ENCODE measurements at regions not wholly inside any gene's neighbourhood (a gene's known extent, or its start where the extent isn't known, plus 50 kb on each side); places are given as distances from the start of the nearest gene placed in this dataset.

- Histone ChIP-seq H3K36me3 (ENCODE audit: control insufficient read depth, insufficient read depth, low read length) (no peaks in the 10 kb centered on the region), H3K4me3 (ENCODE audit: low read length) (no peak overlapping the region), H3K9me3 (ENCODE audit: control insufficient read depth, insufficient read depth, low read length) (peaks cover 8% of the 10 kb centered on the region), H3K27ac (ENCODE audit: low read length) (no peak overlapping the region), H3K4me1 (ENCODE audit: control insufficient read depth, insufficient read depth, low read length) (no peaks in the 10 kb centered on the region), H3K27me3 (ENCODE audit: control insufficient read depth, insufficient read depth, low read length) (no peaks in the 10 kb centered on the region)
- no peaks in the 10 kb centered on the region for H3K4me1 Mint-ChIP-seq
- H3K27ac Mint-ChIP-seq: no peak overlapping the region
- peaks cover 20% of the 10 kb centered on the region in 2 donors for H3K9me3 Mint-ChIP-seq
- no peaks in the 10 kb centered on the region for H3K27me3 Mint-ChIP-seq (ENCODE audit: low read depth in 2 of 2)
- DNase-seq: no peak
- H3K4me3 Mint-ChIP-seq: no peak overlapping the region
- H3K36me3 Mint-ChIP-seq: no peaks in the 10 kb centered on the region
- TF ChIP-seq, protein P1, sequence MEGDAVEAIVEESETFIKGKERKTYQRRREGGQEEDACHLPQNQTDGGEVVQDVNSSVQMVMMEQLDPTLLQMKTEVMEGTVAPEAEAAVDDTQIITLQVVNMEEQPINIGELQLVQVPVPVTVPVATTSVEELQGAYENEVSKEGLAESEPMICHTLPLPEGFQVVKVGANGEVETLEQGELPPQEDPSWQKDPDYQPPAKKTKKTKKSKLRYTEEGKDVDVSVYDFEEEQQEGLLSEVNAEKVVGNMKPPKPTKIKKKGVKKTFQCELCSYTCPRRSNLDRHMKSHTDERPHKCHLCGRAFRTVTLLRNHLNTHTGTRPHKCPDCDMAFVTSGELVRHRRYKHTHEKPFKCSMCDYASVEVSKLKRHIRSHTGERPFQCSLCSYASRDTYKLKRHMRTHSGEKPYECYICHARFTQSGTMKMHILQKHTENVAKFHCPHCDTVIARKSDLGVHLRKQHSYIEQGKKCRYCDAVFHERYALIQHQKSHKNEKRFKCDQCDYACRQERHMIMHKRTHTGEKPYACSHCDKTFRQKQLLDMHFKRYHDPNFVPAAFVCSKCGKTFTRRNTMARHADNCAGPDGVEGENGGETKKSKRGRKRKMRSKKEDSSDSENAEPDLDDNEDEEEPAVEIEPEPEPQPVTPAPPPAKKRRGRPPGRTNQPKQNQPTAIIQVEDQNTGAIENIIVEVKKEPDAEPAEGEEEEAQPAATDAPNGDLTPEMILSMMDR (IDR thresholded peaks at IDR 0.05): no peak
- intact Hi-C loops (cut with micrococcal nuclease): no loop called here
- no peak for ATAC-seq
- WGBS (ENCODE audit: insufficient coverage): 88% methylated on average over 6 of the region's 6 CpGs
These were observed 111.7 kb upstream of the CNTN6 start for GRCh38 chr3:981156-981555.

- TF ChIP-seq, protein P1 (IDR thresholded peaks at IDR 0.05): no peak
- peaks cover 7% of the 10 kb centered on the region for H3K9me3 ChIP-seq (ENCODE audit: control insufficient read depth, insufficient read depth, low read length)
- no peaks in the 10 kb centered on the region for H3K27me3 ChIP-seq (ENCODE audit: control insufficient read depth, insufficient read depth, low read length)
- Mint-ChIP-seq H3K27me3 (ENCODE audit: low read depth in 2 of 2) (no peaks in the 10 kb centered on the region), H3K27ac (no peak overlapping the region), H3K9me3 (peaks cover 19 to 31% of the 10 kb centered on the region in 2 donors), H3K4me1 (no peaks in the 10 kb centered on the region), H3K36me3 (no peaks in the 10 kb centered on the region), H3K4me3 (no peak overlapping the region)
- H3K27ac ChIP-seq (ENCODE audit: low read length): no peak overlapping the region
- WGBS (ENCODE audit: insufficient coverage): no CpG with 5 or more reads among the region's 1 CpG
- intact Hi-C loops (cut with micrococcal nuclease): no loop called here
- ATAC-seq (no peak), DNase-seq (no peak)
- H3K36me3 ChIP-seq (ENCODE audit: control insufficient read depth, insufficient read depth, low read length): no peaks in the 10 kb centered on the region
- H3K4me1 ChIP-seq (ENCODE audit: control insufficient read depth, insufficient read depth, low read length): no peaks in the 10 kb centered on the region
- H3K4me3 ChIP-seq (ENCODE audit: low read length): no peak overlapping the region
These were observed 104.0 kb upstream of the CNTN6 start for GRCh38 chr3:988785-989184.

DNA sequence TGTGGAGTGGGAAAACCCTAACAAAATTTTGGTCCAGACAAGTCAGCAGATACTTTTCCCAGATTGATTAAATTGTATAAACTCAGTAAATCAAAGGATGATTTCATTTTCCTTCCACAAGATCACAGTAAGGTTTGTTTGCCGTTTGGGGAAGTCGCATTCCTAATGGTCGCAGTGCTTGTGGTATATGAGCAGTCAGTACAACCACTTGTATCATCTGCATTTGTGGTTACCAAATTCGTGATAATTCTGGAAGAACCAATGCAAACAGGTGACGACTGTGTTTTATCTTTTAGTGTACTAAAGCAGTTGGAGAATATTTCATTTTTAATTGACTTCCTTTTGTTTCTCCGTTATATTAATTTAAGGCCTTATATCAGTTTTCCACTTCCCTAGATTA is 100.0 kb upstream of the CNTN6 start:
- Mint-ChIP-seq H3K4me3 (no peak overlapping the region), H3K27ac (no peak overlapping the region)

GRCh38 chr3:1002010-1002409 is 90.8 kb upstream of the CNTN6 start:
- Mint-ChIP-seq H3K36me3 (peaks cover 8% of the 10 kb centered on the region), H3K27me3 (ENCODE audit: low read depth in 2 of 2) (no peaks in the 10 kb centered on the region), H3K27ac (no peak overlapping the region), H3K4me3 (no peak overlapping the region), H3K4me1 (no peaks in the 10 kb centered on the region), H3K9me3 (peaks cover 10 to 12% of the 10 kb centered on the region in 2 donors)
- TF ChIP-seq, protein P1 (IDR thresholded peaks at IDR 0.05): no peak
- H3K9me3 ChIP-seq (ENCODE audit: control insufficient read depth, insufficient read depth, low read length): peaks cover 4% of the 10 kb centered on the region
- DNase-seq: no peak
- no peaks in the 10 kb centered on the region for H3K27me3 ChIP-seq (ENCODE audit: control insufficient read depth, insufficient read depth, low read length)
- no peak overlapping the region for H3K27ac ChIP-seq (ENCODE audit: low read length)
- intact Hi-C loops (cut with micrococcal nuclease): no loop called here
- WGBS (ENCODE audit: insufficient coverage): no CpG with 5 or more reads among the region's 1 CpG
- H3K4me3 ChIP-seq (ENCODE audit: low read length): no peak overlapping the region
- H3K36me3 ChIP-seq (ENCODE audit: control insufficient read depth, insufficient read depth, low read length): no peaks in the 10 kb centered on the region
- no peaks in the 10 kb centered on the region for H3K4me1 ChIP-seq (ENCODE audit: control insufficient read depth, insufficient read depth, low read length)
- no peak for ATAC-seq

More for the DNA sequence above, 100.0 kb upstream of the CNTN6 start:
- H3K27me3 ChIP-seq (ENCODE audit: control insufficient read depth, insufficient read depth, low read length): no peaks in the 10 kb centered on the region
- no peaks in the 10 kb centered on the region for H3K4me1 ChIP-seq (ENCODE audit: control insufficient read depth, insufficient read depth, low read length)
- 6% methylated on average over 4 of the region's 6 CpGs for WGBS (ENCODE audit: insufficient coverage)
- intact Hi-C loops (cut with micrococcal nuclease): no loop called here
- H3K4me1 Mint-ChIP-seq: no peaks in the 10 kb centered on the region
- no peak overlapping the region for H3K4me3 ChIP-seq (ENCODE audit: low read length)
- no peaks in the 10 kb centered on the region for H3K9me3 ChIP-seq (ENCODE audit: control insufficient read depth, insufficient read depth, low read length)
- H3K27ac ChIP-seq (ENCODE audit: low read length): no peak overlapping the region
- DNase-seq: no peak
- TF ChIP-seq, protein P1 (IDR thresholded peaks at IDR 0.05): no peak
- peaks cover 20 to 30% of the 10 kb centered on the region in 2 donors for H3K9me3 Mint-ChIP-seq
- H3K36me3 Mint-ChIP-seq: no peaks in the 10 kb centered on the region
- no peaks in the 10 kb centered on the region for H3K36me3 ChIP-seq (ENCODE audit: control insufficient read depth, insufficient read depth, low read length)
- H3K27me3 Mint-ChIP-seq (ENCODE audit: low read depth in 2 of 2): no peaks in the 10 kb centered on the region
- ATAC-seq: no peak

Measured in natural killer cell (primary cell).